Ishikawa (cell line): ENCODE measurements at regions not wholly inside any gene's neighbourhood (a gene's known extent, or its start where the extent isn't known, plus 50 kb on each side); places are given as distances from the start of the nearest gene placed in this dataset.

Source experiments
- CEBPB ChIP-seq: IDR thresholded peaks from 2 replicates; pipeline ENCODE4 v1.6.1; 2012
- CREB1 ChIP-seq: IDR thresholded peaks from 2 replicates; pipeline ENCODE4 v1.6.1; 2012; ENCODE audit warnings: low read depth
- EGR1 ChIP-seq: IDR thresholded peaks from 2 replicates; pipeline ENCODE4 v1.6.1; 2012
- EP300 ChIP-seq: IDR thresholded peaks from 2 replicates; pipeline ENCODE4 v1.6.1; 2012; ENCODE audit warnings: borderline replicate concordance
- FOXM1 ChIP-seq: IDR thresholded peaks from 2 replicates; pipeline ENCODE4 v1.6.1; 2012; ENCODE audit warnings: low read depth, borderline replicate concordance
- MAX ChIP-seq: IDR thresholded peaks from 2 replicates; pipeline ENCODE4 v1.6.1; 2012
- NFIC ChIP-seq: IDR thresholded peaks from 2 replicates; pipeline ENCODE4 v1.6.1; 2012
- RAD21 ChIP-seq: IDR thresholded peaks from 2 replicates; pipeline ENCODE4 v1.6.1; 2012; ENCODE audit warnings: low read depth
- REST ChIP-seq: IDR thresholded peaks from 2 replicates; pipeline ENCODE4 v1.6.1; 2012; ENCODE audit warnings: low read depth, mild to moderate bottlenecking
- TAF1 ChIP-seq: IDR thresholded peaks from 2 replicates; pipeline ENCODE4 v1.6.1; 2012; ENCODE audit warnings: low read depth, mild to moderate bottlenecking
- TCF12 ChIP-seq: IDR thresholded peaks from 2 replicates; pipeline ENCODE4 v1.6.1; 2012; ENCODE audit warnings: low read depth
- TEAD4 ChIP-seq: IDR thresholded peaks from 2 replicates; pipeline ENCODE4 v1.6.1; 2012
- YY1 ChIP-seq: IDR thresholded peaks from 2 replicates; pipeline ENCODE4 v1.6.1; 2012; ENCODE audit warnings: low read depth
- ZBTB7A ChIP-seq: IDR thresholded peaks from 2 replicates; pipeline ENCODE4 v1.6.1; 2012; ENCODE audit warnings: low read depth
- TF ChIP-seq, protein P1 (sequence below): IDR thresholded peaks from 2 replicates; pipeline ENCODE4 v1.6.1; 2012

DNA sequence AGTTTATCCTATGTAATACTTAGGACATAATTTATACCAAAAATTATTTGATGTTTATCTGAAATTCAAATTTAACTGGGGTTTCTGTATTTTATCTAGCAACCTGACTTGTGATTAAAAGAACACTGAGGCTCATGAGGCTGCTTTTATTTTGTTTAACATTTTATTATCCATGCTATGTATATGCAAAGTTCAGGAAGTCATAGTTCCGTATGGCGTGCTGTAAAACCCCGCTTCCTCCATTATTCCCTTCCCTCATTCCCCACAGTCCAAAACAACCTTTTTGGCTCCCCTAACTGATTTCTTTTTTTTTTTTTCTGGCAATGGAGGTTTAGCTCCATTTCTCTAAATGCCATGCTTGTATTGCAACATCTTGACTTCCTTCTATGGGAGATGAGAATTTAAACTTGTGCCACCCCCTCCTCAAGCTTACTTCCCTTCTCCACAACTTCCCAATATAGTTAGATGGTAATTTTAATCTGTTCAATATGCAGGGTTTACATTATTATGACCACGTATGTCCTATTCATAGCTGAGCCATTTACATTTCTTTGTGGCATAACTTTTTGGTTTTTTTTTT lies 138.0 kb upstream of the DNAH14 start:
- TF ChIP-seq YY1: no peak
- TF ChIP-seq TCF12: no peak
- TF ChIP-seq, protein P1, sequence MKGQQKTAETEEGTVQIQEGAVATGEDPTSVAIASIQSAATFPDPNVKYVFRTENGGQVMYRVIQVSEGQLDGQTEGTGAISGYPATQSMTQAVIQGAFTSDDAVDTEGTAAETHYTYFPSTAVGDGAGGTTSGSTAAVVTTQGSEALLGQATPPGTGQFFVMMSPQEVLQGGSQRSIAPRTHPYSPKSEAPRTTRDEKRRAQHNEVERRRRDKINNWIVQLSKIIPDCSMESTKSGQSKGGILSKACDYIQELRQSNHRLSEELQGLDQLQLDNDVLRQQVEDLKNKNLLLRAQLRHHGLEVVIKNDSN: no peak
- TF ChIP-seq EP300: no peak
- no peak for TF ChIP-seq TEAD4
- no peak for TF ChIP-seq REST
- TF ChIP-seq CEBPB: no peak
- no peak for TF ChIP-seq CREB1
- TF ChIP-seq MAX: no peak
- TF ChIP-seq NFIC: no peak
- TF ChIP-seq ZBTB7A: no peak
- TF ChIP-seq TAF1: no peak
- no peak for TF ChIP-seq FOXM1

DNA sequence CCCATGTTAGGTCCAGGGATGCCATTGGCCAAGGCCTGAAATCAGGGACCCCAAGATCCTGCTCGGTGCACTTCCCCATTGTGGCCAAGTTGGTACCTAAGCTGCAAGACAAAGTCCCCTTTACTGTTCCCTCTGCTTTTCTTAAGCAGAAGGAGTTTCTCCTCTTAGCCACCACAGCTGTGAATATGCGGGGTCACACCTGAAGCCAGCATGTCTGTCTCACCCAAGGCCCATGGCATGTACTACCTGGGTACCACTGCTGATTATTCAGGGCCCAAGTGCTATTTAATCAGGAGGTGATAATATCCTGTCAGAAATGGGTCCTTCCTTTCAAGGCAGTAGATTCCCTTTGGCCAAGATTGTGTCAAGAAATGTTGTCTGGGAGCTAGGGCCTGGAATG lies 133.9 kb upstream of the DNAH14 start:
- TF ChIP-seq TEAD4 (no peak), CEBPB (no peak), NFIC (no peak), CREB1 (no peak), RAD21 (no peak), YY1 (no peak), TAF1 (no peak), ZBTB7A (no peak), MAX (no peak), FOXM1 (no peak), EP300 (no peak), EGR1 (no peak), REST (no peak), TCF12 (no peak)
- TF ChIP-seq, protein P1: no peak

GRCh38 chr1:224799083-224799482 lies 130.4 kb upstream of the DNAH14 start:
- TF ChIP-seq ZBTB7A (no peak), YY1 (no peak), REST (no peak), FOXM1 (no peak), RAD21 (no peak), TAF1 (no peak), EGR1 (no peak), EP300 (no peak), NFIC (no peak), CEBPB (no peak), CREB1 (no peak)

- no peak for TF ChIP-seq RAD21
Measured at GRCh38 chr1:224800486-224801119, 128.9 kb upstream of the DNAH14 start.
